ENCODE measurements at regions not wholly inside any gene's neighbourhood (a gene's known extent, or its start where the extent isn't known, plus 50 kb on each side); places are given as distances from the start of the nearest gene placed in this dataset.

- TF ChIP-seq POLR2AphosphoS5 (IDR thresholded peaks at IDR 0.05): no peak
- TF ChIP-seq, protein P1, sequence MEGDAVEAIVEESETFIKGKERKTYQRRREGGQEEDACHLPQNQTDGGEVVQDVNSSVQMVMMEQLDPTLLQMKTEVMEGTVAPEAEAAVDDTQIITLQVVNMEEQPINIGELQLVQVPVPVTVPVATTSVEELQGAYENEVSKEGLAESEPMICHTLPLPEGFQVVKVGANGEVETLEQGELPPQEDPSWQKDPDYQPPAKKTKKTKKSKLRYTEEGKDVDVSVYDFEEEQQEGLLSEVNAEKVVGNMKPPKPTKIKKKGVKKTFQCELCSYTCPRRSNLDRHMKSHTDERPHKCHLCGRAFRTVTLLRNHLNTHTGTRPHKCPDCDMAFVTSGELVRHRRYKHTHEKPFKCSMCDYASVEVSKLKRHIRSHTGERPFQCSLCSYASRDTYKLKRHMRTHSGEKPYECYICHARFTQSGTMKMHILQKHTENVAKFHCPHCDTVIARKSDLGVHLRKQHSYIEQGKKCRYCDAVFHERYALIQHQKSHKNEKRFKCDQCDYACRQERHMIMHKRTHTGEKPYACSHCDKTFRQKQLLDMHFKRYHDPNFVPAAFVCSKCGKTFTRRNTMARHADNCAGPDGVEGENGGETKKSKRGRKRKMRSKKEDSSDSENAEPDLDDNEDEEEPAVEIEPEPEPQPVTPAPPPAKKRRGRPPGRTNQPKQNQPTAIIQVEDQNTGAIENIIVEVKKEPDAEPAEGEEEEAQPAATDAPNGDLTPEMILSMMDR (IDR thresholded peaks at IDR 0.05): no peak
These were observed 1326.0 kb upstream of the FLRT2 start for GRCh38 chr14:84203896-84204295.

Data from sigmoid colon (tissue), 4 donors.